Nephron progenitor cell (in vitro differentiated cells): ENCODE measurements at regions not wholly inside any gene's neighbourhood (a gene's known extent, or its start where the extent isn't known, plus 50 kb on each side); places are given as distances from the start of the nearest gene placed in this dataset.

Source experiments
- DNase-seq: peaks from one replicate; pipeline ENCODE4 v3.0.0; 2021
- H3K27ac Mint-ChIP-seq: 2 replicates; pipeline ENCODE4 v1.8.0; 2021; ENCODE audit warnings: mild to moderate bottlenecking, moderate library complexity, mixed read lengths
- H3K27me3 Mint-ChIP-seq: 2 replicates; pipeline ENCODE4 v1.8.0; 2021; ENCODE audit warnings: mild to moderate bottlenecking, low read depth, mixed read lengths; ENCODE audit not compliant: poor library complexity
- H3K36me3 Mint-ChIP-seq: 2 replicates; pipeline ENCODE4 v1.8.0; 2021; ENCODE audit warnings: low read depth, mixed read lengths
- H3K4me1 Mint-ChIP-seq: 2 replicates; pipeline ENCODE4 v1.8.0; 2021; ENCODE audit warnings: mixed read lengths
- H3K4me3 Mint-ChIP-seq: 2 replicates; pipeline ENCODE4 v1.8.0; 2021; ENCODE audit warnings: mild to moderate bottlenecking, moderate library complexity, mixed read lengths
- H3K9me3 Mint-ChIP-seq: 2 replicates; pipeline ENCODE4 v1.8.0; 2021; ENCODE audit warnings: mild to moderate bottlenecking, moderate library complexity, mixed read lengths
- TF ChIP-seq, protein P1 (sequence below): fragments of 200-600 bp; sonication (generic); IDR thresholded peaks from 2 replicates; pipeline ENCODE4 v1.5.0; 2021; ENCODE audit warnings: antibody characterized with exemption

DNA sequence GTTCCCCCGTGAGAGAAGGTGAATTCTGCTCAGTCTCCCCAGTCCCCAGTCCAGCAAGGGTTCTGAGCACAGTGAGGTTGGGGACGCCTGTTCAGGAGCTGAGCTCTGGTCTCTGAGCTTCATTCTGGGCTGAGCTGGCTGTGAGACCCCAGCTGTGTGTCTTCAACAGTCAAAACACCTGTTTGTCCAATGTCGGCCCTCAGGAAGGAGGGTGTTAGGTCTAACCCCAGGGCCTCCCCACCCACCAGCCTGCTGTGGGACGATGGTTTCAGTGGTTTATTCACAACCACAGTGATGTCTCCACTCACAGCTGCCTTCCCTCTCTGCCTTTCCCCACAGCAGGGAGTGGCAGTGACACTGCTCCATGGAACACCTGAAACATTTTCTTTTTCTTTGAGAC is 1282.9 kb downstream of the TBC1D22A start:
- no peak overlapping the region for H3K27ac Mint-ChIP-seq
- no peak overlapping the region for H3K4me3 Mint-ChIP-seq
- TF ChIP-seq, protein P1, sequence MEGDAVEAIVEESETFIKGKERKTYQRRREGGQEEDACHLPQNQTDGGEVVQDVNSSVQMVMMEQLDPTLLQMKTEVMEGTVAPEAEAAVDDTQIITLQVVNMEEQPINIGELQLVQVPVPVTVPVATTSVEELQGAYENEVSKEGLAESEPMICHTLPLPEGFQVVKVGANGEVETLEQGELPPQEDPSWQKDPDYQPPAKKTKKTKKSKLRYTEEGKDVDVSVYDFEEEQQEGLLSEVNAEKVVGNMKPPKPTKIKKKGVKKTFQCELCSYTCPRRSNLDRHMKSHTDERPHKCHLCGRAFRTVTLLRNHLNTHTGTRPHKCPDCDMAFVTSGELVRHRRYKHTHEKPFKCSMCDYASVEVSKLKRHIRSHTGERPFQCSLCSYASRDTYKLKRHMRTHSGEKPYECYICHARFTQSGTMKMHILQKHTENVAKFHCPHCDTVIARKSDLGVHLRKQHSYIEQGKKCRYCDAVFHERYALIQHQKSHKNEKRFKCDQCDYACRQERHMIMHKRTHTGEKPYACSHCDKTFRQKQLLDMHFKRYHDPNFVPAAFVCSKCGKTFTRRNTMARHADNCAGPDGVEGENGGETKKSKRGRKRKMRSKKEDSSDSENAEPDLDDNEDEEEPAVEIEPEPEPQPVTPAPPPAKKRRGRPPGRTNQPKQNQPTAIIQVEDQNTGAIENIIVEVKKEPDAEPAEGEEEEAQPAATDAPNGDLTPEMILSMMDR = no peak
- H3K36me3 Mint-ChIP-seq = no peaks in the 10 kb centered on the region
- H3K9me3 Mint-ChIP-seq = no peaks in the 10 kb centered on the region
- peaks cover 10% of the 10 kb centered on the region for H3K4me1 Mint-ChIP-seq
- H3K27me3 Mint-ChIP-seq = peaks cover 13% of the 10 kb centered on the region
- no peak for DNase-seq

DNA sequence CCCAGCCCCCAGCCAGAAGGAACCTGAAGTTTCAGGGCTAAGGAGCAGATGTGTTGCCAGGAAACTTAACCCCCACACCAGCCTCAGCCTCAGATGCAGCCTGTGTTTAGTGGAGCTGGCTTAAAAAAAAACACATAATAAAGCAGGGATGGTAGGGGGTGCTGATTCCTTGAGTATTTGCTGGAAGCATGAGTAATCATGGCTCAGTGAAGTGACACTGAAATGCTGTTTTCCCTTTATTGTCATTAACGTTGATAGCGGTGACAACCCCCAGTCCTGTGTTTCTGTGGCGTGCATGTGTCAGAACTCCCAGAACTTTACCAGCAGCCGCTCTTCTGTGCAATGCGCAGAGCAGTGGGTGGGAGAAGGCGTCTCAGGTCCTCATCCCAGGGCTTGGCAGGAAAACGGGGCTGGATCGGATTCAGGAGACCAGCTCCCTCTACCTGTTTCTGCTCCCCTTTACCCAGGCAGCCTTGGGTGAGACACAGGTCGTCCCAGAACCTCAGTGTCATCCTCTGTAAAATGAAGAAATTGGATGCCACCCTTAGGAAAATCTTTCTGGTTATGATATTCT is 1282.1 kb downstream of the TBC1D22A start:
- Mint-ChIP-seq H3K27me3 (peaks cover 12% of the 10 kb centered on the region), H3K36me3 (no peaks in the 10 kb centered on the region), H3K9me3 (no peaks in the 10 kb centered on the region), H3K27ac (no peak overlapping the region), H3K4me3 (no peak overlapping the region), H3K4me1 (peaks cover 10% of the 10 kb centered on the region)
- no peak for DNase-seq
- TF ChIP-seq, protein P1 = no peak

DNA sequence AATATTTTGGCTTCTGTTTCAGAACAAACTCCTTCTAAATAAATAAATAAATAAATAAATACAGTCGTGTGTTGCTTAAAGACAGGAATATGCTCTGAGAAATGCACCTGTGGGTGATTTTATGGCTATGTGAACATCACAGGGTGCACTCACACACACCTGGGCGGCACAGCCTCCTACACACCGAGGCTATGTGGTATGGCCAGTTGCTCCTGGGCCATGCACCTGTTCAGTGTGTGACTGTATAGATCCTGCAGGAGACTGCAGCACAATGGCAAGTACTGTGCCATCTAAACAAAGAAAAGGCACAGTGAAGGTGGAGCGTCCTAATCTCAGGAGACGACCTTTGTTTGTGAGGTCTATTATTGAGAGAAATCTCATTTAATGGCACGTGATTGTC is 1281.1 kb downstream of the TBC1D22A start:
- Mint-ChIP-seq H3K27me3 (peaks cover 10% of the 10 kb centered on the region), H3K4me3 (no peak overlapping the region)
- TF ChIP-seq, protein P1 = no peak

DNA sequence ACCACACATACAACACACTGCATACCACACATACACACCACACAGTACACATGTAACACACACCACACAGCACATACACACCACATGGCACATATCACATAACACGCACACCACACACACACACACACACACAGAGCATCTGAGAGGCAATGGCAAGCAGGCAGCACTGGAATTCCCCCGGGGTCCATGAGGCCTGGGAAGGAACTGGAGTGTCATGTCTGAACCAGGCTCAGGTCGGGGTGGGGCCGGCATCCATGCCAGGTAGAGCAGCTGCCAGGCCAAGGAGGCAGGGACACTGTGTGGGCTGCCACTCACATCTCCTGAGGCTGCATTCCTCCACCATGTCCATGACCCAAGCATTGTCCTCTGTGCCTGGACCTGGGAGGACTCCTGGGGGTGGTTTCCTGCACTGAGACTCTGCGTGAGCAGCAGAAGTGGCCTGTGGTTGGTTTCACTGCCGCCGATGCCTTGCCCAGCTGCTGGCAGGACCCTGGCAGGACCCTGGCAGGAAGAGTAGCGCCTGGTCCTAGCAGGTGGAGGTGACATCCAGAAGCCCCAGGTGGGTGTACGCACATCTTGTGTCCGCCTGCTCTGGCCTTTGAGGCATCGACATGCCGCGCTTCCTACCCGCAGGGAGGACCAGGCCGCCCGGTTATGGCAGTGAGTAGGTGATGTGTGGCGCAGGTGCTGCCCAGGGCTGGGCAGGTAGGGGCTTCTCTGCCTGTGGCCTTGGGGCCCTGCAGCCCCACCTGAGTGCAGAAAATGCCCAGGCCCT is 1280.4 kb downstream of the TBC1D22A start:
- no peak overlapping the region for H3K4me3 Mint-ChIP-seq
- no peaks in the 10 kb centered on the region for H3K9me3 Mint-ChIP-seq
- TF ChIP-seq, protein P1 = no peak
- H3K27ac Mint-ChIP-seq = no peak overlapping the region
- H3K27me3 Mint-ChIP-seq = peaks cover 6% of the 10 kb centered on the region
- H3K36me3 Mint-ChIP-seq = no peaks in the 10 kb centered on the region
- no peak for DNase-seq
- H3K4me1 Mint-ChIP-seq = peaks cover 7% of the 10 kb centered on the region

More for the DNA sequence above, 1281.1 kb downstream of the TBC1D22A start:
- Mint-ChIP-seq H3K27ac (no peak overlapping the region), H3K9me3 (no peaks in the 10 kb centered on the region), H3K4me1 (peaks cover 10% of the 10 kb centered on the region), H3K36me3 (no peaks in the 10 kb centered on the region)
- DNase-seq = no peak

DNA sequence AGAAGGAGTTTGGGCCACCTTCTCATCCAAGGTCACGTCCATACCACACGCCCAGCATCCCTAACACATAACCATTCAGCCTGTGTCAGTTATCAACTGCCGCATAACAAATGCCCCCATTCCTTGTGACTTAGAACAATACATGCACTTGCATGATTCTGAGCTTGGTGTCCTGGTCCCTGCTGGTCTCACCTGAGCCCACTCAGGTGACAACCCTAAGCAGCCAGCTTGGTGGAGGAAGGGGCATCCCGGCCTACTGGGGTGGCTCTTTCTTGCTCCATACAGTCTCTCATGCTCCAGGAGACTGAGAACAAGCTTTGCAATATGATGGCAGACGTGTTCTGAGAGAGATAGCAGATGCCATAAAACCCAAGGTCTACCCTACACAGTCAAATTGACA is 1276.9 kb downstream of the TBC1D22A start:
- Mint-ChIP-seq H3K27me3 (peaks cover 10% of the 10 kb centered on the region), H3K4me3 (no peak overlapping the region), H3K4me1 (peaks cover 5% of the 10 kb centered on the region), H3K36me3 (no peaks in the 10 kb centered on the region), H3K9me3 (peaks cover 4% of the 10 kb centered on the region), H3K27ac (no peak overlapping the region)
- TF ChIP-seq, protein P1 = no peak
- DNase-seq = no peak

DNA sequence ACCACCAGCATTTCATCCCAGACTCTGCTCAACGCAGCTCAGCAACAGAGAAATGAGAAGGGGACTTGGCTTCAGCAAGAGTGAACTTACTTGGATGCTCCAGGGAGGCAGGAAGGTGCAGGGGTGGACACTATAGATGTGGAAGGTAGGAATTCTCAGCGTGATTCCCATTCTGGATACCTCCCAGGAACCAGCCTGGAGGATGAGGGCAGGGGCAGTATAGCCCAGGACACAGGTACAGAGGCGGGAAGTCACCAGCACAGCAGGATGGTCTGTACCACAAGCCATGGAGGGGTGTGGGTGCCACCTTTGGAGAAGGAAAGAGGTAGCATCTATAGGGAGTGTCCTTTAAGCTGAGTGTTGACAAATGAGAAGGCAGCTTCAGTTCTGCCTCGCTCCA is 1275.2 kb downstream of the TBC1D22A start:
- H3K4me1 Mint-ChIP-seq = no peaks in the 10 kb centered on the region
- H3K36me3 Mint-ChIP-seq = no peaks in the 10 kb centered on the region
- no peak overlapping the region for H3K4me3 Mint-ChIP-seq
- peaks cover 9% of the 10 kb centered on the region for H3K9me3 Mint-ChIP-seq
- TF ChIP-seq, protein P1 = no peak
- no peak for DNase-seq
- H3K27me3 Mint-ChIP-seq = peaks cover 4% of the 10 kb centered on the region
- H3K27ac Mint-ChIP-seq = no peak overlapping the region
